Karpas-422 (cell line): ENCODE measurements at regions not wholly inside any gene's neighbourhood (a gene's known extent, or its start where the extent isn't known, plus 50 kb on each side); places are given as distances from the start of the nearest gene placed in this dataset.
"Not testable (repeated sequence)": the region's sequence is repeated elsewhere in the genome, so short reads cannot be mapped to it uniquely, and the experiment has no call there.

Experiments
- DNase-seq: peaks from one replicate; pipeline ENCODE4 v3.0.0-alpha.2; 2015
- H2AFZ ChIP-seq: fragments of 200-600 bp; sonication (generic); 2 replicates; pipeline ENCODE4 v1.6.1; 2014; ENCODE audit warnings: antibody characterized with exemption, low read length, mixed read lengths
- H3K27ac ChIP-seq: fragments of 200-600 bp; sonication (generic); 2 replicates; pipeline ENCODE4 v1.5.1; 2014; ENCODE audit warnings: mild to moderate bottlenecking, low read length, moderate library complexity
- H3K27me3 ChIP-seq: fragments of 200-600 bp; sonication (generic); 2 replicates; pipeline ENCODE4 v1.6.1; 2014; ENCODE audit warnings: low read length, mixed read lengths
- H3K36me3 ChIP-seq: fragments of 200-600 bp; sonication (generic); 2 replicates; pipeline ENCODE4 v1.6.1; 2014; ENCODE audit warnings: low read length, mixed read lengths; ENCODE audit not compliant: insufficient read depth
- H3K4me1 ChIP-seq: fragments of 200-600 bp; sonication (generic); 2 replicates; pipeline ENCODE4 v1.6.1; 2014; ENCODE audit warnings: mild to moderate bottlenecking, low read length, mixed read lengths
- H3K4me2 ChIP-seq: fragments of 200-600 bp; sonication (generic); 2 replicates; pipeline ENCODE4 v1.6.1; 2014; ENCODE audit warnings: low read length, low read depth, mild to moderate bottlenecking; ENCODE audit not compliant: poor library complexity, severe bottlenecking
- H3K4me3 ChIP-seq: fragments of 200-600 bp; sonication (generic); 2 replicates; pipeline ENCODE4 v1.5.1; 2014; ENCODE audit warnings: mild to moderate bottlenecking, antibody characterized with exemption, low read length, mixed read lengths
- H3K79me2 ChIP-seq: fragments of 200-600 bp; sonication (generic); 2 replicates; pipeline ENCODE4 v1.6.1; 2014; ENCODE audit warnings: mild to moderate bottlenecking, low read length, mixed read lengths
- H3K9ac ChIP-seq: fragments of 200-600 bp; sonication (generic); 2 replicates; pipeline ENCODE4 v1.6.0; 2014; ENCODE audit warnings: low read length
- H3K9me2 ChIP-seq: fragments of 200-600 bp; sonication (generic), shearing (Covaris generic); replicated peaks from 2 replicates; pipeline ENCODE4 v1.6.0; 2014; ENCODE audit warnings: mild to moderate bottlenecking, low read length, moderate library complexity; ENCODE audit not compliant: insufficient read depth
- H3K9me3 ChIP-seq: fragments of 300-700, 200-600 bp; sonication (generic); 2 replicates; pipeline ENCODE4 v1.6.1; 2014; ENCODE audit warnings: low read length, mixed read lengths
- H4K20me1 ChIP-seq: fragments of 200-600 bp; sonication (generic); 2 replicates; pipeline ENCODE4 v1.6.1; 2014; ENCODE audit warnings: mild to moderate bottlenecking, antibody characterized with exemption, low read length, low read depth; ENCODE audit not compliant: insufficient read depth

DNA sequence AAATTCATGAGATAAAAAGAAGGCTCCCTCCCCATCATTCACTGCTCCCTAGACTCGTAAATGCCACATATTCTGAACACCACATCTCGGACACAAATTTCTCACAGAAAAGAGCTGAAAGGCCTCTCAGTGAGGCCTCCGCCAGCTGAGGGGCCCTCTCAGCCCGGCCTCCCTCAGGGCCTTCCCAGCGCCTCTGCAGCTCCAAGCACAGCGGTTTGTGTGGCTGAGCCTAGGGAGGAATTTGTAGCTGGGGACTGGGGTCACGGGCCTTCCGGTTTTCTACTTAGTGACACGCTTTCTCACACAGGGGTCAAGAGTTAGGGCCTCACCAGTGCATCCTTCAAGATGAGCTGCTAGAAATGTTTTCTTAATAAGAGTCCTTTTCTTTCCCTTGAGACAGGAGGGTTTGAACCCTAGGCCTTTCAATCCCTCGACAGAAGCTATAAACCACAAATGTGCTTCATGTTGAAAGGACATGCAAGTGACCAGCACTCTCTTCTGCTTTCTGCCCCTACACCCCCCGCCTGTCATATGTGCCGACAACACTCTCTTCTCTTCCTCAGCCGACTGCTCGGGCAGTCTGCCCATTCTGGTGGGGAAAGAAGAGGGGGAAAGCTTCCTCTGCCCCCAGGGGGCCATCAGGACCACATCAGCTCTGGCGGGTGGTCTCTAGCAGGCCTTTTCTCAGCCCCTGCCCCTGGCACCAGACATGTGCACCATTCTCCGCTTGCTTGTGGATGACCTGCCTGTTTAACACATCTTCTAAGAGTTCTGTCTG is 104.9 kb downstream of the CHIC2 start:
- Histone ChIP-seq H3K27me3 (no peaks in the 10 kb centered on the region), H3K4me3 (no peak overlapping the region), H3K36me3 (no peaks in the 10 kb centered on the region), H3K27ac (no peak overlapping the region), H3K4me2 (no peak overlapping the region), H3K79me2 (no peaks in the 10 kb centered on the region), H2AFZ (no peak overlapping the region), H3K9me3 (no peaks in the 10 kb centered on the region), H3K9ac (no peak overlapping the region), H3K9me2 (no peaks in the 10 kb centered on the region), H4K20me1 (no peaks in the 10 kb centered on the region), H3K4me1 (peaks cover 57% of the 10 kb centered on the region)
- DNase-seq: no peak

DNA sequence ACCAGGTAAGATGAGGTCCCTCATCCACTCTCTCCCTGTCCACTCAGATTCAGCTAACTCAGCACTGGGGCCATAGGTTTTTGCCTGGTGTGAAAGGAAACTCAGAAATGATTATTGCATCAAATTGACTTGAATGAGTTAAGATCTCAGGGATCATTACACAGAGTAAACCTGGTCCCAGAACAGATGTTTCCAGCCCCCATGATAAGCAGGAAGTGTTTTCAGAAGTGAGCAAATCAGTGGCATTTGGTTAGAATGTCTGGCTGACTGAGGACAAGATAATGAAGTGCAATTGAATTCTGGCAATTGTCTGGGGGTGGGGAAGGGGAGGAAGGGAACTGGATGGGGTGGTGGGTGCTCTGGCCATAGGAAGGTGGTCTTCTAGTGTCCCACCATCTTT is 108.0 kb downstream of the CHIC2 start:
- no peaks in the 10 kb centered on the region for H3K9me2 ChIP-seq
- H3K4me1 ChIP-seq: peaks cover 29% of the 10 kb centered on the region
- no peaks in the 10 kb centered on the region for H3K27me3 ChIP-seq
- DNase-seq: no peak
- no peaks in the 10 kb centered on the region for H3K79me2 ChIP-seq
- H3K4me2 ChIP-seq: no peak overlapping the region
- H3K4me3 ChIP-seq: no peak overlapping the region
- H3K9me3 ChIP-seq: no peaks in the 10 kb centered on the region
- H3K27ac ChIP-seq: no peak overlapping the region
- H3K9ac ChIP-seq: no peak overlapping the region
- H3K36me3 ChIP-seq: no peaks in the 10 kb centered on the region
- no peak overlapping the region for H2AFZ ChIP-seq
- H4K20me1 ChIP-seq: no peaks in the 10 kb centered on the region

DNA sequence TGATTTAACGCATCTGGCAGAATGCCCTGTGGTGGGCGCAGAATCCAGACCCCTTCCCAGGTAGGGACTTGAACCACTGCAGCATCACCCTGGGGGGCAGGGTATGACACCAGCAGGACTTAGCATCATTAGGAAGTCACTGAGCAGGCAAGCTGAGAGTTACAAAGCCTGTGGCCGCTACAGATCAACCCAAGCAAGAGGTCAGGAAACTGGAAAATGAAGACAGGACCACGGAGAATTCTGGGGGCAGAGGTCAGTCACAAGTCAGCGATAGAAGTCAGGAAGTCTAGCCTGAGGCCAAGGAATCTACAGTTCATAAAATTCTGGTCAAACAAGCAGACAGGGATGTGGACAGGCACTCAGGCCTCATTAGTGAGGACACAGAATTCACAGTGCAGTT is 108.4 kb downstream of the CHIC2 start:
- Histone ChIP-seq H3K9me2 (no peaks in the 10 kb centered on the region), H2AFZ (no peak overlapping the region), H3K27me3 (no peaks in the 10 kb centered on the region), H3K36me3 (no peaks in the 10 kb centered on the region), H3K9me3 (no peaks in the 10 kb centered on the region), H3K9ac (no peak overlapping the region), H4K20me1 (no peaks in the 10 kb centered on the region), H3K27ac (no peak overlapping the region), H3K79me2 (no peaks in the 10 kb centered on the region), H3K4me1 (peaks cover 29% of the 10 kb centered on the region), H3K4me3 (no peak overlapping the region), H3K4me2 (no peak overlapping the region)
- no peak for DNase-seq

DNA sequence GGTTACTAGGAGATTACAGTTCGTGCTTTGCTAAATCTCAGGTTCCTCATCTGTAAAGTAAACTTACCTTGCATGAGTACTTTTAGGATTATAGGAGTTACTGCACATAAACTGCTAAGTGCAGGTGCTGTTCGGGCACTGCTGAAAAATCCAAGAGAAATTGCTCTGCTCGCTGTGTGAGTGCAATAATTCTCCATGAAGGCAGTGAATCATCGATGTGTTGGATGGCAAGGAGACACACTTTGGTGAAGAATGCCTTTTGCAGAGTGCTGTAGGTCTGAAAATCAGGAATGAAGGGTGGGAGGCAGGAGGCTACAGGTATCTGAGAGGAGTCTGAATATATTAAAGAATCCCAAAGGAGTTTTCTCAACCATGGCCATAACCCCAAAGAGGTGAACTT is 113.0 kb downstream of the CHIC2 start:
- H3K4me1 ChIP-seq: peaks cover 18% of the 10 kb centered on the region
- H4K20me1 ChIP-seq: no peaks in the 10 kb centered on the region
- DNase-seq: no peak
- 0 out of 2 replicates have a peak overlapping the region, but pooled peaks have one; percentile 51 for H2AFZ ChIP-seq
- H3K4me2 ChIP-seq: no peak overlapping the region
- no peaks in the 10 kb centered on the region for H3K9me2 ChIP-seq
- no peaks in the 10 kb centered on the region for H3K9me3 ChIP-seq
- no peak overlapping the region for H3K4me3 ChIP-seq
- no peak overlapping the region for H3K9ac ChIP-seq
- no peak overlapping the region for H3K27ac ChIP-seq
- H3K79me2 ChIP-seq: no peaks in the 10 kb centered on the region
- H3K36me3 ChIP-seq: no peaks in the 10 kb centered on the region; the same call in 1 of the 2 replicates
- no peaks in the 10 kb centered on the region for H3K27me3 ChIP-seq

DNA sequence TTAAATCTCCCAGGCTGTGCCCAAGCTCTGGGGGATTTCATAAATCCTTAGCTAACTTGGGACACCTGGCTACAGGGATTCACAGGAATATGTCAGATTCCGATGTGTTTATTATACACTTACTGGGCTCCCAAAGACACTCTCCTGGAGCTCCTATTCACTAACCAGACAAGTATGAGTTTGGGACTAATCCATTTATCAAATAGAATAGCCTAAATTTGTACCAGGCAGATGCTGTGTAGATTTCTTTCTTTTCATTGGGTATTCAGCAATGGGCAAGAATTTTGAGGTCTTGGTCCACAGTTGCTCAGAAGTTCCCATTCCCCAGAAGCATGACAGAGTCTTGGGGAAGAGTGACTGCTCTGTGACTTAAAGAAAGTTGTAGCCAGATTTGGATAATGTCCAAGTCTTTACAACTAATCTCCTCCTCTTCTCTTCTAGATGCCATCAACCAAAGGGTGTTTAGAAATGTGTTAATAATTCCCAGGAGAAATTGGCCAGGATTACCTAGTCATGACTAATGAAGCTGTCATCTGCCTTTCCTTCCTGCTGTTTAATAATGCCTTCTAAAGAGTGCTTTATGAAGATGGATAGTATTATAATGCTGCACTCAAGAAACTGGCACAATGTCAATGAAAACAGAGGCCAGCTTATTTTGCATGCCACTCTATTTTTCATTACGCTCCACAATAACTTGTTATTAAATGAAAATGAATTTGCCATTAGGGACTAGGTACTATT is 120.9 kb downstream of the CHIC2 start:
- no peak for DNase-seq
- Histone ChIP-seq H3K27me3 (no peaks in the 10 kb centered on the region), H3K27ac (no peak overlapping the region), H3K4me3 (no peak overlapping the region), H3K4me2 (no peak overlapping the region), H3K9ac (no peak overlapping the region), H3K79me2 (no peaks in the 10 kb centered on the region), H2AFZ (no peak overlapping the region), H3K36me3 (no peaks in the 10 kb centered on the region), H3K4me1 (peaks cover 12% of the 10 kb centered on the region), H4K20me1 (no peaks in the 10 kb centered on the region), H3K9me2 (no peaks in the 10 kb centered on the region), H3K9me3 (no peaks in the 10 kb centered on the region)

DNA sequence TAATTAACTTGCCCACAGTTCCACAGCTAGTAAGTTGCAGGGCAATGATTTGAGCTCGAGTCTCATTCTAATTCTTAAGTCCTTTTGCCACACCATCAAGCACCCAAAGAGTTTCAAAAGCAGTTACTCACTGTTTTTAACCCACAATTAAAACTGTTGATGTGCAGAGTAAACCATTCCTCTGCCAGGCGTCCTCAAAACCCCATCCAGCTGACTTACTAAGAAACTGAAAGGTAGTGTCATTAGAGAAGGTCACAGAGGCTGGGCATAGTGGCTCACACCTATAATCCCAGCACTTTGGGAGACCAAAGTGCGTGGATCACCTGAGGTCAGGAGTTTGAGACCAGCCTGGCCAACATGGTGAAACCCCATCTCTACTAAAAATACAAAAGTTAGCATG is 121.7 kb downstream of the CHIC2 start:
- H3K9me3 ChIP-seq: no peaks in the 10 kb centered on the region
- H3K79me2 ChIP-seq: no peaks in the 10 kb centered on the region
- no peak overlapping the region for H3K9ac ChIP-seq
- H3K4me3 ChIP-seq: no peak overlapping the region
- no peaks in the 10 kb centered on the region for H3K27me3 ChIP-seq
- no peak overlapping the region for H3K4me2 ChIP-seq
- no peak overlapping the region for H3K27ac ChIP-seq
- no peaks in the 10 kb centered on the region for H3K36me3 ChIP-seq
- H3K4me1 ChIP-seq: peaks cover 11% of the 10 kb centered on the region
- H3K9me2 ChIP-seq: no peaks in the 10 kb centered on the region
- no peak overlapping the region for H2AFZ ChIP-seq
- DNase-seq: no peak
- no peaks in the 10 kb centered on the region for H4K20me1 ChIP-seq

DNA sequence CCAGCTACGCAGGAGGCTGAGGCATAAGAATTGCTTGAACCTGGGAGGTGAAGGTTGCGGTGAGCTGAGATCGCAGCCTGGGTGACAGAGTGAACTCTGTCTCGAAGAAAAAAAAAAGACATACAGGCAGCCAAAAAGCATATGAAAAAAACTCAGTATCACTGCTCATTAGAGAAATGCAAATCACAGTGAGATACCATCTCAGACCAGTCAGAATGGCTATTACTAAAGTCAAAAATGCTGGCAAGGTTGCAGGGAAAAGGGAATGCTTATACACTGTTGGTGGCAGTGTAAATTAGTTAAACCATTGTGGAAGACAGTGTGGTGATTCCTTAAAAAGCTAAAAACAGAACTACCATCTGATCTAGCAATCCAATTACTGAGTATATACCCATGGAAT is 123.1 kb downstream of the CHIC2 start:
- no peak for DNase-seq
- Histone ChIP-seq H2AFZ (no peak overlapping the region), H3K27me3 (no peaks in the 10 kb centered on the region), H3K4me3 (no peak overlapping the region), H3K9ac (no peak overlapping the region), H3K36me3 (no peaks in the 10 kb centered on the region), H3K4me2 (no peak overlapping the region), H3K9me2 (no peaks in the 10 kb centered on the region), H3K4me1 (peaks cover 11% of the 10 kb centered on the region), H4K20me1 (no peaks in the 10 kb centered on the region), H3K27ac (no peak overlapping the region), H3K79me2 (no peaks in the 10 kb centered on the region), H3K9me3 (no peaks in the 10 kb centered on the region)

DNA sequence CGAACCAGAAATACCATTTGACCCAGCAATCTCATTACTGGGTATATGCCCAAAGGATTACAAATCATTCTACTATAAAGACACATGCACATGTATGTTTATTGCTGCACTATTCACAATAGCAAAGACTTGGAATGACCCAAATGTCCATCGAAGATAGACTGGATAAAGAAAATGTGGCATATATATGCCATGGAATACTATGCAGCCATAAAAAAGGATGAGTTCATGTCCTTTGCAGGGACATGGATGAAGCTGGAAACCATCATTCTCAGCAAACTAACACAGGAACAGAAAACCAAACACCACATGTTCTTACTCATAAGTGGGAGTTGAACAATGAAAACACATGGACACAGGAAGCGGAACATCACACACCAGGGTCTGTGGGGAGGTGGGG is 124.5 kb downstream of the CHIC2 start:
- not testable (repeated sequence) for H3K4me3 ChIP-seq, H3K9me2 ChIP-seq, H3K27ac ChIP-seq, H3K79me2 ChIP-seq, H4K20me1 ChIP-seq, DNase-seq, H3K9ac ChIP-seq, H2AFZ ChIP-seq, H3K27me3 ChIP-seq, H3K36me3 ChIP-seq, H3K9me3 ChIP-seq, H3K4me2 ChIP-seq
- peaks cover 11% of the 10 kb centered on the region for H3K4me1 ChIP-seq
